ENCODE measurements at regions not wholly inside any gene's neighbourhood (a gene's known extent, or its start where the extent isn't known, plus 50 kb on each side); places are given as distances from the start of the nearest gene placed in this dataset.

GRCh38 chrX:42128020-42128419 lies 204.7 kb upstream of the CASK start:
- H3K27ac ChIP-seq, result no peak overlapping the region
- no peak for TF ChIP-seq CTCF (IDR thresholded peaks at IDR 0.05)
- no peaks in the 10 kb centered on the region for H3K4me1 ChIP-seq (ENCODE audit: insufficient read depth)
- no peak overlapping the region for H3K4me3 ChIP-seq
- no peaks in the 10 kb centered on the region for H3K27me3 ChIP-seq
- intact Hi-C loops (cut with DNase I), result no loop called here
- 54 to 67% (median 57%) methylated on average over 2 of the region's 2 CpGs for WGBS, 3 donors
- no peaks in the 10 kb centered on the region for H3K9me3 ChIP-seq
- DNase-seq, result no peak
- no peaks in the 10 kb centered on the region for H3K36me3 ChIP-seq

- intact Hi-C loops (cut with DNase I), result no loop called here
- Histone ChIP-seq H3K27me3 (no peaks in the 10 kb centered on the region), H3K4me3 (no peak overlapping the region), H3K36me3 (no peaks in the 10 kb centered on the region), H3K27ac (no peak overlapping the region), H3K4me1 (ENCODE audit: insufficient read depth) (no peaks in the 10 kb centered on the region), H3K9me3 (no peaks in the 10 kb centered on the region)
- DNase-seq, result no peak
- TF ChIP-seq EP300 (IDR thresholded peaks at IDR 0.05) (no peak), POLR2A (IDR thresholded peaks at IDR 0.05) (no peak), CTCF (IDR thresholded peaks at IDR 0.05) (no peak)
- WGBS, 3 donors, result 22 to 36% (median 30%) methylated on average over 1 of the region's 1 CpG
These were observed 204.2 kb upstream of the CASK start for GRCh38 chrX:42127563-42127962.

DNA sequence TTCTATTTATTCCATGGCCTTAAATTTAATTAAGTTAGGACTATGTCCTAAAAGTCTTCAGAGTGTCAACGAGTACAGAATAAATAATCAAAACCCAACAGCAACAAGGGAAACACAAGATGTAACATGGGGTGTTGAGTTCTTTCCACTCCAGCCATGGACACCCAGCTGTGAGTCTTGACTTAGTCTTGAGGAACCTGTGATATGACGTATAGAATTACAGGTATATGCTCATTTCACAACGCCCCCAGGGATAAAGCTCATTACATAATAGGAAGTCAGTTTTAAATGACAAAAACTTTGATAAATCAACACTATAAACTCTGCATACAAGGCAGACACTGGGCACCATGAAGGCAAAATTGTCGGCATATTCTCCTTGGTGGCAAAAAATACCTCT lies 200.0 kb upstream of the CASK start:
- H3K9me3 ChIP-seq, result no peaks in the 10 kb centered on the region
- no peak overlapping the region for H3K27ac ChIP-seq
- 73 to 80% (median 78%) methylated on average over 4 of the region's 4 CpGs for WGBS, 3 donors
- intact Hi-C loops (cut with DNase I), result no loop called here
- no peaks in the 10 kb centered on the region for H3K4me1 ChIP-seq (ENCODE audit: insufficient read depth)
- H3K27me3 ChIP-seq, result no peaks in the 10 kb centered on the region
- DNase-seq, result no peak
- no peak overlapping the region for H3K4me3 ChIP-seq
- no peak for TF ChIP-seq CTCF (IDR thresholded peaks at IDR 0.05)
- TF ChIP-seq POLR2A (IDR thresholded peaks at IDR 0.05), result no peak
- TF ChIP-seq EP300 (IDR thresholded peaks at IDR 0.05), result no peak
- no peaks in the 10 kb centered on the region for H3K36me3 ChIP-seq

GRCh38 chrX:42119076-42119475 lies 195.7 kb upstream of the CASK start:
- Histone ChIP-seq H3K4me1 (ENCODE audit: insufficient read depth) (no peaks in the 10 kb centered on the region), H3K36me3 (no peaks in the 10 kb centered on the region), H3K27me3 (no peaks in the 10 kb centered on the region), H3K9me3 (no peaks in the 10 kb centered on the region), H3K27ac (no peak overlapping the region), H3K4me3 (no peak overlapping the region)
- TF ChIP-seq CTCF (IDR thresholded peaks at IDR 0.05) (no peak), EP300 (IDR thresholded peaks at IDR 0.05) (no peak), POLR2A (IDR thresholded peaks at IDR 0.05) (no peak)
- WGBS, 3 donors, result 76 to 91% (median 88%) methylated on average over 1 of the region's 1 CpG
- no peak for DNase-seq
- intact Hi-C loops (cut with DNase I), result no loop called here

DNA sequence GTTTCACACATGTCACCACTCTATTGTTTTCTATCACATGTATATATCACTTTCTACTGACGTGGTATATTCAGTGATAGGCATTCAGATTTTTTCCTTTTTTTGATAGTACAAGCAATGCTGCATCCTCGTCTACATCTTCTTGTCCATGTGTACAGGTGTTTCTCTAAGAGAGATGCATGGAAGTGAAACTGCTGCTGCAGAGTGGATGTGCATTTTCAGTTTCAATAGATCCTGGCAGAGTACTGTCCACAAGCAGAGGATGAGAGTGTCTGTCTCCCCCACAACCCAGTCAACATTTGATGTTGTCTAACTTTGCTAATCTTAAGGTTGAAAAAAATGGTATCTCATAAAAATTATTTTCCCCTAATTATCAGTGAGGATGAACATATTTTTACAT lies 194.0 kb upstream of the CASK start:
- H3K27ac ChIP-seq, result no peak overlapping the region
- H3K4me1 ChIP-seq (ENCODE audit: insufficient read depth), result no peaks in the 10 kb centered on the region
- no peaks in the 10 kb centered on the region for H3K36me3 ChIP-seq
- WGBS, 3 donors, result 56 to 62% (median 56%) methylated on average over 2 of the region's 2 CpGs
- H3K4me3 ChIP-seq, result no peak overlapping the region
- intact Hi-C loops (cut with DNase I), result no loop called here
- no peak for DNase-seq
- no peak for TF ChIP-seq POLR2A (IDR thresholded peaks at IDR 0.05)
- H3K27me3 ChIP-seq, result no peaks in the 10 kb centered on the region
- no peaks in the 10 kb centered on the region for H3K9me3 ChIP-seq

Data from ovary (tissue), 7 donors.